B cell (primary cell): ENCODE measurements at regions not wholly inside any gene's neighbourhood (a gene's known extent, or its start where the extent isn't known, plus 50 kb on each side); places are given as distances from the start of the nearest gene placed in this dataset.

Experiments
- ATAC-seq: fragments of 200-7000 bp; cut with Tn5 transposase; one replicate; pipeline ENCODE4 v1.10.0; 2021; ENCODE audit warnings: low read depth, mild to moderate bottlenecking, moderate number of reproducible peaks, moderate library complexity
- CTCF ChIA-PET: fragments of 350-600 bp; sonication (Branson Sonifier 250); formaldehyde crosslinking; loops from one replicate; lab custom pipeline; 2021; ENCODE audit warnings: antibody characterized with exemption, inconsistent platforms; lab: Charles Lee
- POLR2A ChIA-PET: fragments of 350-600 bp; sonication (Branson Sonifier 250); formaldehyde crosslinking; loops from one replicate; lab custom pipeline; 2021; ENCODE audit warnings: antibody characterized with exemption; lab: Charles Lee
- DNase-seq: peaks from one replicate; pipeline ENCODE4 v3.0.0; 2013
- H2AFZ ChIP-seq: 2 replicates; pipeline ENCODE4 v1.6.1; 2012; ENCODE audit warnings: mild to moderate bottlenecking, low read depth, low read length; ENCODE audit not compliant: insufficient read depth, poor library complexity, severe bottlenecking
- H3K27ac ChIP-seq, 2 donors: 1 replicate in 1 of 2; 2 replicates in 1 of 2; pipeline ENCODE4 v1.5.1; 2012 to 2013; ENCODE audit warnings: low read length in 2 of 2, mild to moderate bottlenecking in 2 of 2, moderate library complexity in 1 of 2
- H3K27me3 ChIP-seq, 4 experiments: fragments of 200-600 bp in 1 of 4; sonication (generic) in 1 of 4; replicated peaks in 1 of 4; 1 replicate in 2 of 4; 2 replicates in 2 of 4; pipeline versions ENCODE4 v1.6.1 to v1.7.0; 2013 to 2016; ENCODE audit warnings: low read length in 3 of 4, mild to moderate bottlenecking in 2 of 4, mixed read lengths in 1 of 4, moderate library complexity in 1 of 4; ENCODE audit not compliant: insufficient read depth in 4 of 4, control insufficient read depth in 3 of 4; ENCODE audit errors: control extremely low read depth in 1 of 4
- H3K36me3 ChIP-seq, 2 experiments: replicated peaks in 1 of 2; 1 replicate in 1 of 2; 2 replicates in 1 of 2; pipeline versions ENCODE4 v1.6.1 to v1.7.1; 2013; ENCODE audit warnings: low read length in 1 of 2; ENCODE audit not compliant: insufficient read depth in 2 of 2, control insufficient read depth in 1 of 2; ENCODE audit errors: control extremely low read depth in 1 of 2, extremely low read depth in 1 of 2
- H3K4me1 ChIP-seq, 2 donors: fragments of 200-600 bp in 1 of 2; sonication (generic) in 1 of 2; 1 replicate in 1 of 2; 2 replicates in 1 of 2; pipeline versions ENCODE4 v1.5.1 to v1.6.1; 2013 to 2017; ENCODE audit warnings: low read length in 2 of 2; ENCODE audit not compliant: control insufficient read depth in 2 of 2, insufficient read depth in 2 of 2
- H3K4me2 ChIP-seq: replicated peaks from 2 replicates; pipeline ENCODE3; 2012; ENCODE audit warnings: mild to moderate bottlenecking, low read depth, low read length; ENCODE audit not compliant: poor library complexity, severe bottlenecking
- H3K4me3 ChIP-seq, 5 experiments: fragments of 200-600 bp in 1 of 5; sonication (generic) in 1 of 5; 1 replicate in 3 of 5; 2 replicates in 2 of 5; pipeline versions ENCODE4 v1.5.1 to v1.7.0; 2011 to 2016; ENCODE audit warnings: low read length in 4 of 5, mild to moderate bottlenecking in 4 of 5, low read depth in 2 of 5, control low read depth in 1 of 5, moderate library complexity in 1 of 5; ENCODE audit not compliant: insufficient read depth in 1 of 5; ENCODE audit errors: control extremely low read depth in 1 of 5, extremely low read depth in 1 of 5
- H3K79me2 ChIP-seq: fragments of 200-600 bp; sonication (generic); one replicate; pipeline ENCODE4 v1.6.0; 2016; ENCODE audit warnings: low read length; ENCODE audit not compliant: control insufficient read depth, insufficient read depth
- H3K9ac ChIP-seq: fragments of 200-600 bp; sonication (generic); 2 replicates; pipeline ENCODE4 v1.6.1; 2017; ENCODE audit warnings: mild to moderate bottlenecking, low read length, moderate library complexity
- H3K9me3 ChIP-seq, 3 donors: one replicate each; pipeline versions ENCODE4 v1.6.1 to v1.7.1; 2013; ENCODE audit warnings: low read length in 2 of 3; ENCODE audit not compliant: control insufficient read depth in 2 of 3, insufficient read depth in 1 of 3; ENCODE audit errors: control extremely low read depth in 1 of 3
- H4K20me1 ChIP-seq: 2 replicates; pipeline ENCODE4 v1.6.0; 2012; ENCODE audit warnings: mild to moderate bottlenecking, low read length; ENCODE audit not compliant: insufficient read depth, control insufficient read depth, poor library complexity, severe bottlenecking
- H3K27ac Mint-ChIP-seq: one replicate; pipeline ENCODE4 v1.8.0; 2021; ENCODE audit warnings: mixed read lengths
- H3K27me3 Mint-ChIP-seq: one replicate; pipeline ENCODE4 v1.8.0; 2021; ENCODE audit warnings: mixed read lengths
- H3K4me1 Mint-ChIP-seq: one replicate; pipeline ENCODE4 v1.8.0; 2021; ENCODE audit warnings: mixed read lengths
- H3K4me3 Mint-ChIP-seq: one replicate; pipeline ENCODE4 v1.8.0; 2021; ENCODE audit warnings: mixed read lengths
- H3K9me3 Mint-ChIP-seq: one replicate; pipeline ENCODE4 v1.8.0; 2022; ENCODE audit warnings: mixed read lengths; ENCODE audit not compliant: insufficient read depth
- EZH2 ChIP-seq: IDR thresholded peaks from 2 replicates; pipeline ENCODE4 v1.6.1; 2012; ENCODE audit warnings: borderline replicate concordance, low read depth, mild to moderate bottlenecking, moderate library complexity, low read length; ENCODE audit not compliant: insufficient read depth, poor library complexity, severe bottlenecking
- WGBS: methylation state at CpG from one replicate; pipeline ENCODE4 v1.1.5; 2013; ENCODE audit warnings: missing lambda C conversion rate; ENCODE audit not compliant: insufficient coverage; 5-methylcytosine and 5-hydroxymethylcytosine counted together
- intact Hi-C: fragments of 100-400 bp; cut with micrococcal nuclease; formaldehyde crosslinking; loops from one replicate; pipeline ENCODE4 v1.10.0; 2022
- TF ChIP-seq, protein P1 (sequence below): fragments of 200-600 bp; IDR thresholded peaks from one replicate; pipeline ENCODE4 v1.8.0; 2022; ENCODE audit warnings: antibody characterized with exemption, mild to moderate bottlenecking

DNA sequence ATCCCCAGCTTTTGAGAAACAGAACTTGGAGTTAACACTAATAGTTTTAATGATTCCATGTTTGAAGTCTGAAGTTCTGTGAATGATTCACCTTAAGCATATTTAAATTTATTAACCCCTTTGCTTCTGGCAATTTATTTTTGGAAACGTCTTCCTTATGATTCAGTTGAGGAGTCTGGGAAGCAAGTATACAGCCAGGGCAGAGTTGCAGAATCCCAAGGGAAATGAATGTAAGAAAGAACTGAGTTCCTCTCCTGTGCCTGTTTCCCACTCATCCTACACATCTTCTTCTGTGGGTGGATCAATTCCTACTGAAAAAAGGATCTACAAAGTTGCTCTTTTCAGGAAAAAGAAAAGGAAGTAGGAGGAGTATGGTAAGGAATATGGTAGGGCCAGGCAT is 108.2 kb upstream of the CCDC91 start:
- ATAC-seq (no peak), DNase-seq (no peak)
- H2AFZ ChIP-seq = no peak overlapping the region
- intact Hi-C loops = no loop called here
- H3K36me3 ChIP-seq = no peaks in the 10 kb centered on the region
- peaks cover 16% of the 10 kb centered on the region for H3K27me3 Mint-ChIP-seq
- no peak overlapping the region for H3K4me3 Mint-ChIP-seq
- H3K9ac ChIP-seq = no peak overlapping the region
- no peaks in the 10 kb centered on the region for H4K20me1 ChIP-seq
- no CpG with 5 or more reads among the region's 1 CpG for WGBS
- H3K27ac Mint-ChIP-seq = no peak overlapping the region
- no peaks in the 10 kb centered on the region for H3K27me3 ChIP-seq
- no peak overlapping the region for H3K4me2 ChIP-seq
- ChIA-PET CTCF (no interaction called here), POLR2A (no interaction called here)
- H3K4me1 ChIP-seq = no peaks in the 10 kb centered on the region
- no peaks in the 10 kb centered on the region for H3K79me2 ChIP-seq
- H3K9me3 ChIP-seq = no peaks in the 10 kb centered on the region
- H3K27ac ChIP-seq = no peak overlapping the region
- TF ChIP-seq EZH2 = no peak
- TF ChIP-seq, protein P1, sequence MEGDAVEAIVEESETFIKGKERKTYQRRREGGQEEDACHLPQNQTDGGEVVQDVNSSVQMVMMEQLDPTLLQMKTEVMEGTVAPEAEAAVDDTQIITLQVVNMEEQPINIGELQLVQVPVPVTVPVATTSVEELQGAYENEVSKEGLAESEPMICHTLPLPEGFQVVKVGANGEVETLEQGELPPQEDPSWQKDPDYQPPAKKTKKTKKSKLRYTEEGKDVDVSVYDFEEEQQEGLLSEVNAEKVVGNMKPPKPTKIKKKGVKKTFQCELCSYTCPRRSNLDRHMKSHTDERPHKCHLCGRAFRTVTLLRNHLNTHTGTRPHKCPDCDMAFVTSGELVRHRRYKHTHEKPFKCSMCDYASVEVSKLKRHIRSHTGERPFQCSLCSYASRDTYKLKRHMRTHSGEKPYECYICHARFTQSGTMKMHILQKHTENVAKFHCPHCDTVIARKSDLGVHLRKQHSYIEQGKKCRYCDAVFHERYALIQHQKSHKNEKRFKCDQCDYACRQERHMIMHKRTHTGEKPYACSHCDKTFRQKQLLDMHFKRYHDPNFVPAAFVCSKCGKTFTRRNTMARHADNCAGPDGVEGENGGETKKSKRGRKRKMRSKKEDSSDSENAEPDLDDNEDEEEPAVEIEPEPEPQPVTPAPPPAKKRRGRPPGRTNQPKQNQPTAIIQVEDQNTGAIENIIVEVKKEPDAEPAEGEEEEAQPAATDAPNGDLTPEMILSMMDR = no peak
- no peaks in the 10 kb centered on the region for H3K4me1 Mint-ChIP-seq
- no peak overlapping the region for H3K4me3 ChIP-seq
- no peaks in the 10 kb centered on the region for H3K9me3 Mint-ChIP-seq

DNA sequence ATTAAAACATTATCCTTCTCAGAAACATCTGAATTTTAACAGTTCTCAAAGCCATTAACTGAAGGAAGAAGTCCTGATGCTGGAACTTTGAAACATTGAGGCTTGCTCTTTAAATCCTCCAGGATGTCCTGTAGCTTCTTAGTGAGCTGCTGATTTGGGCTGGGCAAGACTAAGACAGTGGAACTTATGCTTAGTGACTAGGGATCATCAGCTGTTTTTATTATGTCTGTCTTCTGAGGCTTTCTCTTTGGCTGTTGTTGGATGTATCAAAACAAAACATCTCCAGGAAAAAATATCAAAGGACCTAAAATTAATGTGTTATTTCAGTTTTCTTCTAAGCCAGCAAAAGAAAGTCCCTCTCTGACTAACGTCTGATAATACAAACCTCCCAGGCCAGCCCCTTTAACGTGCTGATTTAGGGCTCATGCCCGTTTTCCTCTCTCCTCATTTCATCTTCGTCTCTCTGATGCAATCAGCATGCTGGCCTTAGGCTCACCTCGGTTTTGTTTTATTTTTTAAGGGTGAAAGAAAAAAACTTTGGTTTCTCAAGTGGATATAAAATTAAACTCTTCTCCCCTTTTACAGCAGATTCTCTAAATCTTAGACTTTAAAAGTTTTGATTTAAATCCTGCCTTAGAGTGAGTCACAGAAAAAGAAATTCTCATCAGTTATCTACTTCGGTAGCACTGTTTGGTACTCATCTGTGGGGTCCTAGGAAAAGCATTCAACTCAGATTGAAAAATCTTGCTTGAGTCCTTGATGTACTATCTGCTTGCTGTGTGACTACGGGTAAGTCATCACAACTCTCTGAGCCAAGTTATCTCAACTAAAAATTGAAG is 106.2 kb upstream of the CCDC91 start:
- no peak overlapping the region for H3K4me3 Mint-ChIP-seq
- no peaks in the 10 kb centered on the region for H3K4me1 Mint-ChIP-seq
- H3K79me2 ChIP-seq = no peaks in the 10 kb centered on the region
- H3K9me3 ChIP-seq = no peaks in the 10 kb centered on the region
- H3K4me1 ChIP-seq = no peaks in the 10 kb centered on the region
- H4K20me1 ChIP-seq = no peaks in the 10 kb centered on the region
- no peak for DNase-seq
- peaks cover 16% of the 10 kb centered on the region for H3K27me3 Mint-ChIP-seq
- H3K9me3 Mint-ChIP-seq = no peaks in the 10 kb centered on the region
- ChIA-PET CTCF (no interaction called here), POLR2A (no interaction called here)
- no peak overlapping the region for H2AFZ ChIP-seq
- no peak overlapping the region for H3K27ac Mint-ChIP-seq
- H3K9ac ChIP-seq = no peak overlapping the region
- no peak overlapping the region for H3K27ac ChIP-seq
- no peak for ATAC-seq
- no peak overlapping the region for H3K4me3 ChIP-seq
- H3K27me3 ChIP-seq = no peaks in the 10 kb centered on the region
- H3K36me3 ChIP-seq = no peaks in the 10 kb centered on the region
- no peak overlapping the region for H3K4me2 ChIP-seq
- 67% methylated on average over 1 of the region's 7 CpGs for WGBS
- TF ChIP-seq, protein P1 = no peak
- TF ChIP-seq EZH2 = no peak
- intact Hi-C loops = no loop called here
